ENCODE measurements at regions not wholly inside any gene's neighbourhood (a gene's known extent, or its start where the extent isn't known, plus 50 kb on each side); places are given as distances from the start of the nearest gene placed in this dataset.

DNA sequence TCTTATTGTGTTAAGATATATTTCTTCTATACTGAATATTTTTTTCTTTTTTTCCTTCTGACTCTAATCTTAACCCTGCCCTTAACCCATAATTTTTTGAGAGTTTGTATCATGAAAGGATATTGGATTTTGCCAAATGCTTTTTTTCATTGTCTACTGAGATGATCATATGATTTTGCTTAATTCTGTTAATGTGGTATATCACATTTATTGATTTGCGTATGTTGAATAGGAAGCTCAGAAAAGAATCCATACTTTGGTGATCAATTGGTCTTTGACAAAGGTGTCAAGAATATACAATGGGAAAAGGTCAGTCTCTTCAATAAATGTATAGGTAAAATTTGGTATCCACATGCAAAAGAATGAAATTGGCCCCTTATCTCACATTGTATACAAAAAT lies 588.8 kb upstream of the ADGRB3 start:
- TF ChIP-seq RAD21 (IDR thresholded peaks at IDR 0.05 in 1 of 2, conservative IDR thresholded peaks at IDR 0.05 in 1 of 2; ENCODE audit: low read depth in 2 of 2, low read length in 2 of 2) (no peak), BRCA1 (IDR thresholded peaks at IDR 0.05; ENCODE audit: low read depth, low read length) (no peak), SP1 (IDR thresholded peaks at IDR 0.05; ENCODE audit: low read depth, low read length) (no peak), EZH2 (IDR thresholded peaks at IDR 0.05; ENCODE audit: low read depth, low read length, severe bottlenecking) (no peak)

All from H1 (cell line).